ENCODE measurements at regions not wholly inside any gene's neighbourhood (a gene's known extent, or its start where the extent isn't known, plus 50 kb on each side); places are given as distances from the start of the nearest gene placed in this dataset.
A peak's percentile ranks its signal among the peaks of the same experiment; 100 is the strongest.

- DNase-seq (ENCODE audit: low spot score in 2 of 2) = peak in 1 of 2 donors; percentile 14
- no peak for TF ChIP-seq POLR2A (IDR thresholded peaks at IDR 0.05)
- no peak for TF ChIP-seq CTCF (IDR thresholded peaks at IDR 0.05)
- WGBS, 2 donors = 93 to 100% methylated on average over 2 of the region's 2 CpGs
- no peak overlapping the region for H3K4me3 ChIP-seq (ENCODE audit: low read depth, poor library complexity, severe bottlenecking)
- intact Hi-C loops (cut with DNase I; ENCODE audit: low total_unique reads) = no loop called here
Measured at GRCh38 chr16:85387731-85388295, 225.3 kb upstream of the GSE1 start.

GRCh38 chr16:85389679-85390470, 223.2 kb upstream of the GSE1 start:
- peak in 1 of 2 donors; percentile 84 for DNase-seq (ENCODE audit: low spot score in 2 of 2)
- no peak overlapping the region for H3K4me3 ChIP-seq (ENCODE audit: low read depth, poor library complexity, severe bottlenecking)
- intact Hi-C loops (cut with DNase I; ENCODE audit: low total_unique reads) = no loop called here
- WGBS, 2 donors = 70 to 81% methylated on average over 19 of the region's 19 CpGs
- TF ChIP-seq CTCF (IDR thresholded peaks at IDR 0.05) (no peak), POLR2A (IDR thresholded peaks at IDR 0.05) (no peak)

GRCh38 chr16:85390511-85391174, 222.5 kb upstream of the GSE1 start:
- no peak overlapping the region for H3K4me3 ChIP-seq (ENCODE audit: low read depth, poor library complexity, severe bottlenecking)
- no peak for TF ChIP-seq CTCF (IDR thresholded peaks at IDR 0.05)
- TF ChIP-seq POLR2A (IDR thresholded peaks at IDR 0.05) = no peak
- intact Hi-C loops (cut with DNase I; ENCODE audit: low total_unique reads) = no loop called here
- peak; percentile 83 to 96 for DNase-seq (ENCODE audit: low spot score in 2 of 2)
- WGBS, 2 donors = 29 to 36% methylated on average over 21 of the region's 24 CpGs

DNA sequence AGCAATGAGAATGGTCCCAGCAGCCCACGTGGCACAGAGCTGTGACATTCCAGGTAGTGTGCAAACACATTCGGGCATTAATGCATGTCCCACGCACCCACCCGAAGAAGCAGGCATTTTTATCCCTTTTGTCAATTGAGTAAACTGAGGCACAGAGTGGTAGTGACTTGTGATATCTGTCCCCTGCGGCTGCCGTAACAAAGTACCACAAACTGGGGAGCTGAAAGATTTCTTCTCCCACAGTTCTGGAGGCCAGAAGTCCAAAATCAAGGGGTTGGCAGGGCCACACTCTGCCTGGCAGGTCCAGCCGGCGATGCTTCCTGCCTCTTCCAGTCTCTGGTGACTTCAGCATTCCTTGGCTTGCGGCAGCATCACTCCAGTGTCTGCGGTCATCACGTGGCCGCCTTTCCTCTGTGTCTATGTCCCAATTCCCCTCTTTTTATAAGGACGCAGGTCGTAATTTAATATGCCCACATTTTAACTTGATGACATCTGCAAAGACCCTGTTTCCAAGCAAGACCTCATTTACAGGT, 221.9 kb upstream of the GSE1 start:
- WGBS, 2 donors = 81 to 83% methylated on average over 14 of the region's 14 CpGs
- DNase-seq (ENCODE audit: low spot score in 2 of 2) = peak in 1 of 2 donors; percentile 81
- intact Hi-C loops (cut with DNase I; ENCODE audit: low total_unique reads) = no loop called here
- H3K4me3 ChIP-seq (ENCODE audit: low read depth, poor library complexity, severe bottlenecking) = no peak overlapping the region
- TF ChIP-seq POLR2A (IDR thresholded peaks at IDR 0.05) (no peak), CTCF (IDR thresholded peaks at IDR 0.05) (no peak)

DNA sequence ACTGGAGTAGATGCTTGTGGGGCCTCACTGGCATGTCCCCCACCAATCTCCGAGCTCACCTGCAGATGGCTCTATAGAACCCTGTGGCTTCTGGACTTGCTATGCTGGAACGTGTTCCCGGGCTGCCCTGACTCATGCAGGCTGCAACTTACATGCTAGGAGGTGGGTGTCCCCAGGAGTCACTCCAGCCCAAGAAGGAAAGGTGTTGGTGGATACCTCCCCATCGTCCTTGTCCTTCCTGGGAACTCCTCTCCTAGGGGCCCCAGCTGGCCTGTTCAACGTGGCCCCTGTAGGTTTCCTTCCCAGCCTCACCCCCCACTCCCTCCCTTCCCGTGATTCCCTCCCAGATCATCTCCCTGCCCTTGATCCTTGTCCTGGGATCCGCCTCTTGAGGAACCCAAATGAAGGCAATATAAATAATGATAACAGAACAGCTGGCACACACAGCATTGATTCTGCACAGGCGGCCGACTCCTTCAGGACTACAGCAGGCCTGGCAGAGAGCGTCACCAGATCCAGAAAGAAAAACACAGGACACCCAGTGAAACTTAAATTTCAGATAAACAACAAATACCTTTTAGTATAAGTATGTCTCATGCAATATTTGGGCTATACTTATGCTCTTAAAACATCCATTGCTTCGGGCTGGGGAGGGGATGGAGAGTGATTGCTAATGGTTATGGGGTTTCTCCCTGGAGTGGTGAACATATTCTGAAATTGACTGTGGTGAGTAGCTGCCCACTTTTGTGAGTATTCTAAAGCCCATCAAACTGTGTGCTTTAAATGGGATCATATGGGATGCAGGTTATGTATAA, 221.1 kb upstream of the GSE1 start:
- no peak for TF ChIP-seq CTCF (IDR thresholded peaks at IDR 0.05)
- no peak for TF ChIP-seq POLR2A (IDR thresholded peaks at IDR 0.05)
- peak in 1 of 2 donors; percentile 81 for DNase-seq (ENCODE audit: low spot score in 2 of 2)
- WGBS, 2 donors = 65 to 71% methylated on average over 11 of the region's 11 CpGs
- H3K4me3 ChIP-seq (ENCODE audit: low read depth, poor library complexity, severe bottlenecking) = no peak overlapping the region
- intact Hi-C loops (cut with DNase I; ENCODE audit: low total_unique reads) = no loop called here

All from lower leg skin (tissue), 4 donors.